Activated naive CD4-positive, alpha-beta T cell treated with anti-CD3 and anti-CD28 coated beads, Interleukin-2, amount 10 ng/mL, durations not matched to agents 7 days and 5 days (primary cell): ENCODE measurements at regions not wholly inside any gene's neighbourhood (a gene's known extent, or its start where the extent isn't known, plus 50 kb on each side); places are given as distances from the start of the nearest gene placed in this dataset.

Experiments used
- CTCF ChIA-PET: fragments of 350-600 bp; sonication (Branson Sonifier 250); formaldehyde crosslinking; loops from one replicate; lab custom pipeline; 2021; ENCODE audit warnings: antibody characterized with exemption; lab: Charles Lee
- DNase-seq: peaks from one replicate; pipeline ENCODE4 v3.0.0-alpha.2; 2020
- H3K27ac Mint-ChIP-seq: one replicate; pipeline ENCODE4 v1.8.0; 2021; ENCODE audit warnings: mild to moderate bottlenecking, moderate library complexity, mixed read lengths
- H3K27me3 Mint-ChIP-seq: one replicate; pipeline ENCODE4 v1.8.0; 2021; ENCODE audit warnings: mild to moderate bottlenecking, mixed read lengths
- H3K36me3 Mint-ChIP-seq: one replicate; pipeline ENCODE4 v1.8.0; 2021; ENCODE audit warnings: mixed read lengths
- H3K4me1 Mint-ChIP-seq: one replicate; pipeline ENCODE4 v1.8.0; 2021; ENCODE audit warnings: mixed read lengths
- H3K4me3 Mint-ChIP-seq: one replicate; pipeline ENCODE4 v1.8.0; 2021; ENCODE audit warnings: mild to moderate bottlenecking, moderate library complexity, mixed read lengths
- H3K9me3 Mint-ChIP-seq: one replicate; pipeline ENCODE4 v1.8.0; 2021; ENCODE audit warnings: mixed read lengths

GRCh38 chr10:45197816-45198485 lies 117.5 kb downstream of the OR13A1 start:
- Mint-ChIP-seq H3K9me3 (no peaks in the 10 kb centered on the region), H3K36me3 (no peaks in the 10 kb centered on the region), H3K4me1 (no peaks in the 10 kb centered on the region), H3K27me3 (no peaks in the 10 kb centered on the region), H3K27ac (no peak overlapping the region), H3K4me3 (no peak overlapping the region)
- no peak for DNase-seq
- CTCF ChIA-PET = no interaction called here

GRCh38 chr10:45198486-45199204 lies 116.8 kb downstream of the OR13A1 start:
- CTCF ChIA-PET = no interaction called here
- Mint-ChIP-seq H3K4me1 (no peaks in the 10 kb centered on the region), H3K27me3 (no peaks in the 10 kb centered on the region), H3K4me3 (no peak overlapping the region), H3K9me3 (no peaks in the 10 kb centered on the region), H3K27ac (no peak overlapping the region), H3K36me3 (no peaks in the 10 kb centered on the region)
- DNase-seq = no peak

- no peaks in the 10 kb centered on the region for H3K27me3 Mint-ChIP-seq
- no peak overlapping the region for H3K4me3 Mint-ChIP-seq
- no peaks in the 10 kb centered on the region for H3K9me3 Mint-ChIP-seq
- DNase-seq = no peak
- no peaks in the 10 kb centered on the region for H3K4me1 Mint-ChIP-seq
- H3K27ac Mint-ChIP-seq = no peak overlapping the region
- CTCF ChIA-PET = no interaction called here
- H3K36me3 Mint-ChIP-seq = no peaks in the 10 kb centered on the region
Measured at GRCh38 chr10:45199205-45199740, 116.1 kb downstream of the OR13A1 start.

GRCh38 chr10:45201271-45201670 lies 114.1 kb downstream of the OR13A1 start:
- CTCF ChIA-PET = no interaction called here
- DNase-seq = no peak
- Mint-ChIP-seq H3K27me3 (peaks cover 7% of the 10 kb centered on the region), H3K27ac (no peak overlapping the region), H3K4me3 (no peak overlapping the region), H3K4me1 (no peaks in the 10 kb centered on the region), H3K9me3 (no peaks in the 10 kb centered on the region), H3K36me3 (no peaks in the 10 kb centered on the region)

GRCh38 chr10:45202242-45202641 lies 113.2 kb downstream of the OR13A1 start:
- no peak for DNase-seq
- Mint-ChIP-seq H3K27me3 (peaks cover 7% of the 10 kb centered on the region), H3K4me1 (no peaks in the 10 kb centered on the region), H3K36me3 (no peaks in the 10 kb centered on the region), H3K27ac (no peak overlapping the region), H3K4me3 (no peak overlapping the region), H3K9me3 (no peaks in the 10 kb centered on the region)
- CTCF ChIA-PET = no interaction called here

- no peak for DNase-seq
- CTCF ChIA-PET = no interaction called here
- Mint-ChIP-seq H3K36me3 (no peaks in the 10 kb centered on the region), H3K4me3 (no peak overlapping the region), H3K9me3 (peaks cover 3% of the 10 kb centered on the region), H3K27ac (no peak overlapping the region), H3K4me1 (no peaks in the 10 kb centered on the region), H3K27me3 (peaks cover 17% of the 10 kb centered on the region)
Measured at GRCh38 chr10:45204954-45205775, 110.2 kb downstream of the OR13A1 start.

- no peak for DNase-seq
- Mint-ChIP-seq H3K9me3 (peaks cover 3% of the 10 kb centered on the region), H3K27me3 (peaks cover 21% of the 10 kb centered on the region), H3K4me1 (no peaks in the 10 kb centered on the region), H3K4me3 (no peak overlapping the region), H3K27ac (no peak overlapping the region), H3K36me3 (no peaks in the 10 kb centered on the region)
- CTCF ChIA-PET = no interaction called here
Measured at GRCh38 chr10:45209888-45210287, 105.5 kb downstream of the OR13A1 start.

- H3K36me3 Mint-ChIP-seq = no peaks in the 10 kb centered on the region
- H3K27me3 Mint-ChIP-seq = peaks cover 14% of the 10 kb centered on the region
- H3K4me1 Mint-ChIP-seq = no peaks in the 10 kb centered on the region
- no peak overlapping the region for H3K27ac Mint-ChIP-seq
- CTCF ChIA-PET = no interaction called here
- H3K4me3 Mint-ChIP-seq = no peak overlapping the region
- peaks cover 3% of the 10 kb centered on the region for H3K9me3 Mint-ChIP-seq
- no peak for DNase-seq
Measured at GRCh38 chr10:45211576-45211975, 103.8 kb downstream of the OR13A1 start.

GRCh38 chr10:45219416-45219815 lies 96.0 kb downstream of the OR13A1 start:
- Mint-ChIP-seq H3K4me1 (no peaks in the 10 kb centered on the region), H3K9me3 (no peaks in the 10 kb centered on the region), H3K36me3 (no peaks in the 10 kb centered on the region), H3K27me3 (no peaks in the 10 kb centered on the region), H3K4me3 (no peak overlapping the region), H3K27ac (no peak overlapping the region)
- CTCF ChIA-PET = no interaction called here
- no peak for DNase-seq

GRCh38 chr10:45220931-45221330 lies 94.5 kb downstream of the OR13A1 start:
- no peak overlapping the region for H3K27ac Mint-ChIP-seq
- H3K4me3 Mint-ChIP-seq = no peak overlapping the region
- H3K27me3 Mint-ChIP-seq = peaks cover 6% of the 10 kb centered on the region
- CTCF ChIA-PET = interaction anchor here (2.0 kb wide), 1 partner anchor 14 kb away, joined by 6 read pairs; no protein-coding TSS in a partner anchor
- H3K9me3 Mint-ChIP-seq = no peaks in the 10 kb centered on the region
- no peaks in the 10 kb centered on the region for H3K4me1 Mint-ChIP-seq
- H3K36me3 Mint-ChIP-seq = no peaks in the 10 kb centered on the region
- no peak for DNase-seq

GRCh38 chr10:45224219-45224841 lies 91.1 kb downstream of the OR13A1 start:
- Mint-ChIP-seq H3K36me3 (no peaks in the 10 kb centered on the region), H3K4me1 (no peaks in the 10 kb centered on the region), H3K4me3 (no peak overlapping the region), H3K27ac (no peak overlapping the region), H3K9me3 (peaks cover 3% of the 10 kb centered on the region), H3K27me3 (peaks cover 21% of the 10 kb centered on the region)
- CTCF ChIA-PET = no interaction called here
- DNase-seq = no peak

GRCh38 chr10:45227042-45227441 lies 88.4 kb downstream of the OR13A1 start:
- Mint-ChIP-seq H3K9me3 (peaks cover 13% of the 10 kb centered on the region), H3K4me3 (no peak overlapping the region), H3K27ac (no peak overlapping the region), H3K4me1 (no peaks in the 10 kb centered on the region), H3K27me3 (peaks cover 23% of the 10 kb centered on the region), H3K36me3 (no peaks in the 10 kb centered on the region)
- no peak for DNase-seq
- CTCF ChIA-PET = no interaction called here

GRCh38 chr10:45227456-45227855 lies 88.0 kb downstream of the OR13A1 start:
- H3K27me3 Mint-ChIP-seq = peaks cover 23% of the 10 kb centered on the region
- peaks cover 13% of the 10 kb centered on the region for H3K9me3 Mint-ChIP-seq
- DNase-seq = no peak
- H3K4me3 Mint-ChIP-seq = no peak overlapping the region
- CTCF ChIA-PET = no interaction called here
- no peaks in the 10 kb centered on the region for H3K36me3 Mint-ChIP-seq
- no peaks in the 10 kb centered on the region for H3K4me1 Mint-ChIP-seq
- H3K27ac Mint-ChIP-seq = no peak overlapping the region

GRCh38 chr10:45229823-45230222 lies 85.6 kb downstream of the OR13A1 start:
- peaks cover 13% of the 10 kb centered on the region for H3K9me3 Mint-ChIP-seq
- no peaks in the 10 kb centered on the region for H3K4me1 Mint-ChIP-seq
- peaks cover 23% of the 10 kb centered on the region for H3K27me3 Mint-ChIP-seq
- no peak overlapping the region for H3K27ac Mint-ChIP-seq
- no peak overlapping the region for H3K4me3 Mint-ChIP-seq
- H3K36me3 Mint-ChIP-seq = no peaks in the 10 kb centered on the region
- CTCF ChIA-PET = no interaction called here
- DNase-seq = no peak
